H9 (cell line): ENCODE measurements at regions not wholly inside any gene's neighbourhood (a gene's known extent, or its start where the extent isn't known, plus 50 kb on each side); places are given as distances from the start of the nearest gene placed in this dataset.
A peak's percentile ranks its signal among the peaks of the same experiment; 100 is the strongest.

ENCODE experiments used
- DNase-seq: peaks from one replicate; pipeline ENCODE4 v3.0.0-alpha.2; 2017
- H2AFZ ChIP-seq: one replicate; pipeline ENCODE4 v1.6.1; 2013; ENCODE audit warnings: mild to moderate bottlenecking, low read length, control low read depth, moderate library complexity
- H2AK5ac ChIP-seq: 2 replicates; pipeline ENCODE4 v1.6.1; 2013; ENCODE audit warnings: low read length, control low read depth, mixed read lengths; ENCODE audit not compliant: insufficient read length
- H2BK120ac ChIP-seq: one replicate; pipeline ENCODE4 v1.6.1; 2013; ENCODE audit warnings: low read depth, mild to moderate bottlenecking, low read length, control low read depth, inconsistent platforms; ENCODE audit not compliant: poor library complexity, severe bottlenecking
- H2BK12ac ChIP-seq: 2 replicates; pipeline ENCODE4 v1.6.1; 2013; ENCODE audit warnings: low read length, control low read depth, mixed read lengths, low read depth; ENCODE audit not compliant: insufficient read length
- H2BK15ac ChIP-seq: 2 replicates; pipeline ENCODE4 v1.6.1; 2013; ENCODE audit warnings: low read depth, low read length, control low read depth
- H2BK20ac ChIP-seq: one replicate; pipeline ENCODE4 v1.6.1; 2013; ENCODE audit warnings: low read depth, mild to moderate bottlenecking, low read length, control low read depth, inconsistent platforms; ENCODE audit not compliant: poor library complexity, severe bottlenecking
- H2BK5ac ChIP-seq: 2 replicates; pipeline ENCODE4 v1.6.1; 2013; ENCODE audit warnings: low read length, control low read depth, mixed read lengths; ENCODE audit not compliant: insufficient read length
- H3K14ac ChIP-seq: 2 replicates; pipeline ENCODE4 v1.6.1; 2013; ENCODE audit warnings: low read length, control low read depth; ENCODE audit not compliant: insufficient read depth
- H3K18ac ChIP-seq: 2 replicates; pipeline ENCODE4 v1.6.1; 2013; ENCODE audit warnings: low read depth, mild to moderate bottlenecking, mixed read lengths, low read length, control low read depth; ENCODE audit not compliant: insufficient read length
- H3K23ac ChIP-seq: 2 replicates; pipeline ENCODE4 v1.6.1; 2013; ENCODE audit warnings: low read length, control low read depth, mixed read lengths, low read depth; ENCODE audit not compliant: insufficient read length
- H3K23me2 ChIP-seq: 2 replicates; pipeline ENCODE4 v1.6.1; 2013; ENCODE audit warnings: low read depth, mild to moderate bottlenecking, mixed read lengths, low read length, control low read depth; ENCODE audit not compliant: insufficient read length, poor library complexity, severe bottlenecking
- H3K27ac ChIP-seq: 2 replicates; pipeline ENCODE4 v1.5.1; 2013; ENCODE audit warnings: low read length, control low read depth, mixed read lengths, low read depth; ENCODE audit not compliant: insufficient read length
- H3K27me3 ChIP-seq: 2 replicates; pipeline ENCODE4 v1.6.1; 2013; ENCODE audit warnings: low read length, control low read depth, inconsistent platforms; ENCODE audit not compliant: insufficient read depth
- H3K4ac ChIP-seq: 2 replicates; pipeline ENCODE4 v1.6.1; 2013; ENCODE audit warnings: low read depth, mild to moderate bottlenecking, control low read depth, inconsistent platforms, low read length, moderate library complexity
- H3K4me1 ChIP-seq: 2 replicates; pipeline ENCODE4 v1.6.1; 2013; ENCODE audit warnings: low read length, control low read depth, inconsistent platforms; ENCODE audit not compliant: insufficient read depth
- H3K4me2 ChIP-seq: 2 replicates; pipeline ENCODE4 v1.6.1; 2013; ENCODE audit warnings: low read length, control low read depth, mixed read lengths; ENCODE audit not compliant: insufficient read length, insufficient read depth
- H3K56ac ChIP-seq: 2 replicates; pipeline ENCODE4 v1.6.1; 2013; ENCODE audit warnings: low read depth, mild to moderate bottlenecking, mixed read lengths, low read length, control low read depth; ENCODE audit not compliant: insufficient read length
- H3K79me1 ChIP-seq: 2 replicates; pipeline ENCODE4 v1.6.1; 2013; ENCODE audit warnings: low read depth, mild to moderate bottlenecking, moderate library complexity, low read length, control low read depth, inconsistent platforms; ENCODE audit not compliant: insufficient read depth, poor library complexity, severe bottlenecking
- H3K79me2 ChIP-seq: 2 replicates; pipeline ENCODE4 v1.6.1; 2013; ENCODE audit warnings: low read length, control low read depth, inconsistent platforms; ENCODE audit not compliant: insufficient read depth
- H3K9ac ChIP-seq: 2 replicates; pipeline ENCODE4 v1.6.1; 2013; ENCODE audit warnings: low read length, control low read depth, mixed read lengths; ENCODE audit not compliant: insufficient read length; ENCODE audit errors: extremely low read depth
- H3K9me3 ChIP-seq: one replicate; pipeline ENCODE4 v1.6.1; 2013; ENCODE audit warnings: low read depth, low read length, inconsistent platforms; ENCODE audit not compliant: control insufficient read depth
- H3T11ph ChIP-seq: one replicate; pipeline ENCODE4 v1.6.1; 2013; ENCODE audit warnings: mild to moderate bottlenecking, low read length, control low read depth, inconsistent platforms
- H4K20me1 ChIP-seq: one replicate; pipeline ENCODE4 v1.6.1; 2013; ENCODE audit not compliant: control insufficient read depth, insufficient read length, insufficient read depth
- H4K5ac ChIP-seq: 2 replicates; pipeline ENCODE4 v1.6.1; 2013; ENCODE audit warnings: low read depth, mild to moderate bottlenecking, mixed read lengths, low read length, control low read depth; ENCODE audit not compliant: insufficient read length
- H4K8ac ChIP-seq: replicated peaks from 2 replicates; pipeline ENCODE4 v1.6.1; 2013; ENCODE audit warnings: low read length, control low read depth, mixed read lengths, low read depth; ENCODE audit not compliant: insufficient read length
- H4K91ac ChIP-seq: 2 replicates; pipeline ENCODE4 v1.6.1; 2013; ENCODE audit warnings: low read depth, mild to moderate bottlenecking, moderate library complexity, mixed read lengths, low read length, control low read depth; ENCODE audit not compliant: insufficient read length
- H3K27ac Mint-ChIP-seq, 3 experiments: 2 replicates in 2 of 3; 3 replicates in 1 of 3; pipeline ENCODE4 v1.8.0; 2020 to 2021; ENCODE audit warnings: mixed read lengths in 3 of 3, mild to moderate bottlenecking in 1 of 3, moderate library complexity in 1 of 3
- H3K27me3 Mint-ChIP-seq: 2 replicates; pipeline ENCODE4 v1.8.0; 2021; ENCODE audit warnings: low read depth, mild to moderate bottlenecking, moderate library complexity, mixed read lengths
- H3K36me3 Mint-ChIP-seq, 3 experiments: 2 replicates in 2 of 3; 3 replicates in 1 of 3; pipeline ENCODE4 v1.8.0; 2020 to 2021; ENCODE audit warnings: low read depth in 3 of 3, mixed read lengths in 3 of 3; ENCODE audit not compliant: insufficient read depth in 1 of 3
- H3K4me1 Mint-ChIP-seq, 2 experiments: 2 replicates each; pipeline ENCODE4 v1.8.0; 2020; ENCODE audit warnings: mixed read lengths in 2 of 2
- H3K4me3 Mint-ChIP-seq, 2 experiments: 2 replicates in 1 of 2; 3 replicates in 1 of 2; pipeline ENCODE4 v1.8.0; 2020 to 2021; ENCODE audit warnings: mild to moderate bottlenecking in 2 of 2, mixed read lengths in 2 of 2, moderate library complexity in 1 of 2
- H3K9me3 Mint-ChIP-seq, 2 experiments: 2 replicates in 1 of 2; 3 replicates in 1 of 2; pipeline ENCODE4 v1.8.0; 2020; ENCODE audit warnings: mild to moderate bottlenecking in 2 of 2, mixed read lengths in 2 of 2, moderate library complexity in 1 of 2
- WGBS: extraction: QIAGEN DNeasy Blood & Tissue Kit; methylation state at CpG from one replicate; pipeline ENCODE4 v1.1.7; 2013; ENCODE audit warnings: missing lambda C conversion rate, low lambda C conversion rate, mixed read lengths; ENCODE audit not compliant: insufficient read length; ENCODE audit errors: extremely low coverage; 5-methylcytosine and 5-hydroxymethylcytosine counted together
- TF ChIP-seq, protein P1 (sequence below): fragments of 200-600 bp; sonication (generic); conservative IDR thresholded peaks from 3 replicates; pipeline ENCODE4 v1.8.0; 2021; ENCODE audit warnings: antibody characterized with exemption, mild to moderate bottlenecking

DNA sequence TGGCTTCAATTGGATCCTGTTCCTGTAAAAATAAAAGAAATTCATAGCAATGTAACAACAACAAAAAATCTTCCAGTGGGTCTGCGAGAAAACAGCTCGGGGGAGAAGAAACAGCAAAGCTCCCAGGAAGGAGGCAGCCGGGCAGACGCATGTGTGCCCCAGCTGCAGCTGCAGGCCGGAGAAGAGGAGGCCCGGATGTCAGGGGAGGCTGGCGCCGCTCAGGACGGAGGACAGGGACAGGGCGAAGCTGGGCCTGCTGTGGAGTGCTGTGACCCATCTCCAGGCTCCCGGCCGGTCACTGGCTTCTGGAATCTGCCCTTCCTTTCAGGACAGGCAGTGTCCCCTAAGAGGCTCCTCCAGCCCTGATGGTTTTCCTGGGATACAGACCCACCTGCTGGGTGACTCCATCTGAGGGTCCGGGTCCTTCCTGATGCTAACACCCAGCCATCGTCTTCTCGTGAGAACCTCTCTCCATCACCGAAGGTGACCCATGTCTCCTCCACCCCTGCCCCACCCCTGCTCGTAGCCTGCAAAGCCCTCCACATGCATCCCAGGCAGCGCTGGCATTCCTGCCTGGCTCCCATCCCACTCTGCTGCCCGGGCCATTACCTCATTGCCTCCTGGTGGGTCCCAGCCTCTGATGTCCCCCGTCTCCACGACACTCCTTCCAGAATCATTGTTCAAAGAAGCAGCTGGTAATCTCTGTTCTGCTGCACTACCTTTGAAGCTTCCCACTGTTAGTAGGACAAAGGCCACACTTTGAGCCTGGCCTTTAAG, 145.4 kb upstream of the TWIST2 start:
- no CpG with 5 or more reads among the region's 21 CpGs for WGBS
- Histone ChIP-seq H3K9me3 (no peaks in the 10 kb centered on the region), H4K20me1 (no peaks in the 10 kb centered on the region), H3K56ac (no peak overlapping the region), H4K8ac (no peak overlapping the region), H3K27ac (no peak overlapping the region), H2AK5ac (no peak overlapping the region), H3K23me2 (no peaks in the 10 kb centered on the region), H3K23ac (no peak overlapping the region), H3K79me2 (no peaks in the 10 kb centered on the region), H3K79me1 (no peaks in the 10 kb centered on the region), H3K9ac (no peak overlapping the region), H2BK120ac (no peak overlapping the region), H3K4ac (no peak overlapping the region), H2BK12ac (no peak overlapping the region), H3K14ac (no peak overlapping the region), H3K18ac (no peak overlapping the region), H3K4me2 (no peak overlapping the region), H2BK20ac (no peak overlapping the region), H3K27me3 (no peaks in the 10 kb centered on the region), H4K91ac (no peak overlapping the region), H2BK15ac (no peak overlapping the region), H2BK5ac (no peak overlapping the region), H3T11ph (no peak overlapping the region), H4K5ac (no peak overlapping the region), H3K4me1 (no peaks in the 10 kb centered on the region), H2AFZ (no peak overlapping the region)
- Mint-ChIP-seq H3K4me3 (no peak overlapping the region), H3K27ac (peak overlapping the region in 1 of 3 experiments; percentile 49; a peak in 1 of 7 replicates), H3K4me1 (no peaks in the 10 kb centered on the region), H3K9me3 (no peaks in the 10 kb centered on the region), H3K27me3 (peaks cover 11% of the 10 kb centered on the region), H3K36me3 (no peaks in the 10 kb centered on the region)
- TF ChIP-seq, protein P1, sequence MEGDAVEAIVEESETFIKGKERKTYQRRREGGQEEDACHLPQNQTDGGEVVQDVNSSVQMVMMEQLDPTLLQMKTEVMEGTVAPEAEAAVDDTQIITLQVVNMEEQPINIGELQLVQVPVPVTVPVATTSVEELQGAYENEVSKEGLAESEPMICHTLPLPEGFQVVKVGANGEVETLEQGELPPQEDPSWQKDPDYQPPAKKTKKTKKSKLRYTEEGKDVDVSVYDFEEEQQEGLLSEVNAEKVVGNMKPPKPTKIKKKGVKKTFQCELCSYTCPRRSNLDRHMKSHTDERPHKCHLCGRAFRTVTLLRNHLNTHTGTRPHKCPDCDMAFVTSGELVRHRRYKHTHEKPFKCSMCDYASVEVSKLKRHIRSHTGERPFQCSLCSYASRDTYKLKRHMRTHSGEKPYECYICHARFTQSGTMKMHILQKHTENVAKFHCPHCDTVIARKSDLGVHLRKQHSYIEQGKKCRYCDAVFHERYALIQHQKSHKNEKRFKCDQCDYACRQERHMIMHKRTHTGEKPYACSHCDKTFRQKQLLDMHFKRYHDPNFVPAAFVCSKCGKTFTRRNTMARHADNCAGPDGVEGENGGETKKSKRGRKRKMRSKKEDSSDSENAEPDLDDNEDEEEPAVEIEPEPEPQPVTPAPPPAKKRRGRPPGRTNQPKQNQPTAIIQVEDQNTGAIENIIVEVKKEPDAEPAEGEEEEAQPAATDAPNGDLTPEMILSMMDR = no peak
- DNase-seq = no peak
